Left cardiac atrium (tissue), 4 donors: ENCODE measurements at regions not wholly inside any gene's neighbourhood (a gene's known extent, or its start where the extent isn't known, plus 50 kb on each side); places are given as distances from the start of the nearest gene placed in this dataset.
"Not testable (repeated sequence)": the region's sequence is repeated elsewhere in the genome, so short reads cannot be mapped to it uniquely, and the experiment has no call there.

Experiments
- ATAC-seq, 2 donors: fragments of 200-7000 bp; cut with Tn5 transposase; one replicate each; pipeline ENCODE4 v1.9.1; 2020; ENCODE audit warnings: mild to moderate bottlenecking in 2 of 2, moderate library complexity in 2 of 2
- DNase-seq: peaks from one replicate; pipeline ENCODE4 v3.0.0-alpha.2; 2020
- intact Hi-C, 2 donors: fragments of 100-400 bp; cut with DNase I; formaldehyde crosslinking; loops; one replicate each; pipeline versions ENCODE4 v1.14.1 to v1.15.1; 2022 to 2023
- donor health status: DM: no; HTN: yes; CAD: no.
- donor health status: DM: no; HTN: yes; CAD: no; lungs with severe emphysema.
- donor health status: DM: yes; HTN: yes; CAD: no.
- donor health status: Dilated cardiomyopathy.

GRCh38 chr2:160582490-160583145, 89.0 kb upstream of the RBMS1 start:
- intact Hi-C loops, result no loop called here
- ATAC-seq (peak; percentile 35 to 58), DNase-seq (no peak)

DNA sequence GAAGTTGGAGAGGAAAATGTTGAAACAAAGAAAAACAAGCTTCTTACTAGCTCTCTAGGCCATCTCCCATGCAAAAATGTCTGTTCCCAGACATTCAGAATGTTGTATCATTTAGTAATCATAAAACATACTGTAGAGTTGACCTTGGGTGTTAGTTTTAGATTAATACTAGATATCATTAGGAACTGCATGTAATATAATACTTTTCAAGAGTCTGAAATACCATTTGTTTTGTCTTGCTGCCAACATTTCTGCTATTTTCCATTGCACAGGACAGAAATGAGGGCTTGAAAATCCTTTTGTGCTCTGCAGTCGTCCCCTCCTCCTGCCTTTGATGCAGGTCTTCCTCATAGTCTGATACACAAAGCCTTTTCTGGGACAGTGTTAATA, 89.5 kb upstream of the RBMS1 start:
- intact Hi-C loops, result no loop called here
- ATAC-seq (peak; percentile 27 to 54), DNase-seq (no peak)

DNA sequence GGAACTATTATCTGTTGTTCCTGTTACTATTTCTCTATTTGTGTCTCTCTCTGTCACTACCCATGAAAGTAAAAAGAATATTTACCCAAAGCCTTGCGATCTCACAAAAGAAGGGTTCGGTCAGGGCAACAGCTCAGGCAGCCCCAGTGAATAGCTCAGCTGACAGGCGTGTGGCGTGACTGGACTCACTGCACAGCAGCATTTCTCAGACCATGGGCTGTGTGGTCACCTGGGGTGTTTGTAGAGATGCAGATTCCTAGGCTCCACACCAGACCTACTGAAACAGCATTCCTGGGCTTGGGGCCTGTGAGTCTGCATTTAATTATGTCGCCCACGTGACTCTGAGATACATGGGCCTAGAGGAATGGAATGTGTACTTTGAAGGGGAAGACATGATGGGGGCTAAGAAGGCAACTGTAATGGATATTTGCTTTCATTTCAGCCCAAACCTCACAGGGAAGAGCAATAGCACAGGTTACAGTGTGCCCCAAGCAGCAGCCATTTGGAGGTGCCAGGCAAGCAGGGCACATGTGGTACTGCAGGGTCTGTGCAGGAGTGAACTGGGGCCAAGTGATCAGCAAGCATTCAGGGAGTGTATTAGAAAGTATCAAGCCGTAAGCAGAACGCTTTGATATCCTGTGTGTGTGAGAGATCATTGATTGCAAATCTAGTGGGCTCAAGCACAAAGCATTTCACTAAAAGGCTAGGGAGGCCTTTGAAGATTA, 90.4 kb upstream of the RBMS1 start:
- peak in 1 of 2 donors; percentile 26 for ATAC-seq
- DNase-seq, result no peak
- intact Hi-C loops, result no loop called here

GRCh38 chr2:160584972-160585494, 91.4 kb upstream of the RBMS1 start:
- ATAC-seq (peak; percentile 37 to 81), DNase-seq (no peak)
- intact Hi-C loops, result no loop called here

DNA sequence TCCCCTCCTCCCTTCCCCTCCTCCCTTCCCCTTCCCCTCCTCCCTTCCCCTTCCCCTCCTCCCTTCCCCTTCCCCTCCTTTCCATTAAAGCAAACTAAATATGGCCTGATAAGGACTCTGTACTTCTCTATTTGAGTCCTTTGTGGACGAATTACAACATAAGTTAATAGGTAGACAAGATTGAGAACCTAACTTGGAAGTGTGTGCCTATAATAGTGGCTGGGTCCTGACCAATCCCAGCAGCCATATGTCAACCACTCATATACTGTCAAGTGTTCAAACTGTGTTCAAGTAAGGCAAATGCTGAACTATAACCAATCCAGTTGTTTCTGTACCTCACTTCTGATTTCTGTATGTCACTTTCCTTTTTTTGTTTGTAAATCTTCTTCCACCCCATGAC, 97.1 kb upstream of the RBMS1 start:
- DNase-seq (no peak), ATAC-seq (no peak)
- intact Hi-C loops, result no loop called here

GRCh38 chr2:160592401-160592800, 98.8 kb upstream of the RBMS1 start:
- intact Hi-C loops, result no loop called here
- no peak for DNase-seq
- no peak for ATAC-seq

DNA sequence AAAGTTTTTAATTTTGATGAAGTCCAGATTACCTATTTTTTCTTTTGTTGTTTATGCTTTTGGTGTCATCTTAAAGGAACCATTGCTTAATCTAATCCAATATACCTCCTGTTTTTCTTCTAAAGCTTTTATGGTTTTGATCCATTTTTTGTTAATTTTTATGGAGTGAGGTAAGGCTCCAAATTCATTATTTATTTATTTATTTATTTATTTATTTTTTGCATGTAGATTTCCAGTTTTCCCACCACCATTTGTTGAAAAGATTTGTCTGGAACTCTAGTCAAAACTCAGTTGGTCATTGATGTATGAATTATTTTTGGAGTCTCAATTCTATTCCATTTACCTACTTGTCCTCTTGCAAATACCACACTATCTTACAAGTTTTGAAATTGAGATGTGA, 99.4 kb upstream of the RBMS1 start:
- no peak for DNase-seq
- intact Hi-C loops, result no loop called here
- ATAC-seq, result no peak

DNA sequence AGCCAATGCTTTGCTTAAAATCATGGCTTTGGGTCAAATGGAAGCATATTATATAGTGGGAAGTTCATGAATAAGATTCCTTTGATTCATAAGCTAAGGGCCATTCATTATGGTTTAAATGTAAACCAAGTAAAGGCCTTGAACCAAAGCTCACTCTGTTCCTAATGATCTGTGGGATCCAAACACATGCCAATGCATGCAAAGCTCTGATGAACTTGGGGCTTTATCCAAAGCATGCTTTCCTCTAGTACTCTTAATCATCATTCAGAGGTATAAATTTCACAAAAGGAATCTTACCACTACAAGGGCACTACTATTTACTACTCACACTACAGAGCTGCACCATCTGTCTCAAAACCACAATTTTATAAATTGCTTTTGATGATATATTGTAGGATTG, 102.8 kb upstream of the RBMS1 start:
- DNase-seq (no peak), ATAC-seq (no peak)
- intact Hi-C loops, result no loop called here

- intact Hi-C loops, ATAC-seq: not testable (repeated sequence)
Observed at GRCh38 chr2:160600437-160600836, 106.8 kb upstream of the RBMS1 start.

DNA sequence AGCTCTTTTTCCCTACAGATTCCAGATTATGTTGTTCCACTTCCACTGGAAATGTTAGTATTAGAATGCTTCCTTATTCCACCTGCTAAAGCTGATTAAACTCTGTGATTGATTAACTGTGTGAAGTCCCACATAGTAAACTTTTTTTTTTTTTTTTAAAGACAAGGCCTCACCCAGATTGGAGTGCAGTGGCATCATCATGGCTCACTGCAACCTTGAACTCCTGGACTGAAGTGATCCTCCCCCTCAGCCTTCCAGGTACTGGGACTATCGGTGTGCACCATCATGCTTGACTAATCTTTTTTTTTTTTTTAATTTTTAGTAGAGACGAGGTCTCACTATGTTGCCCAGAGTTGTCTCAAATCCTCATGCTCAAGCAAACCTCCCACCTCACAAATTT, 108.5 kb upstream of the RBMS1 start:
- DNase-seq (no peak), ATAC-seq (no peak)
- intact Hi-C loops, result no loop called here

More at GRCh38 chr2:160600437-160600836, 106.8 kb upstream of the RBMS1 start:
- DNase-seq, result not testable (repeated sequence)

GRCh38 chr2:160603771-160604510, 110.3 kb upstream of the RBMS1 start:
- intact Hi-C loops, result no loop called here
- DNase-seq (no peak), ATAC-seq (no peak)

- intact Hi-C loops, result no loop called here
- DNase-seq (no peak), ATAC-seq (no peak)
Observed at GRCh38 chr2:160606341-160606740, 112.7 kb upstream of the RBMS1 start.

GRCh38 chr2:160608599-160608998, 115.0 kb upstream of the RBMS1 start:
- intact Hi-C loops, result no loop called here
- no peak for ATAC-seq

GRCh38 chr2:160609346-160609745, 115.7 kb upstream of the RBMS1 start:
- ATAC-seq (peak in 1 of 2 donors; percentile 27), DNase-seq (no peak)
- intact Hi-C loops, result no loop called here

More at GRCh38 chr2:160608599-160608998, 115.0 kb upstream of the RBMS1 start:
- no peak for DNase-seq

DNA sequence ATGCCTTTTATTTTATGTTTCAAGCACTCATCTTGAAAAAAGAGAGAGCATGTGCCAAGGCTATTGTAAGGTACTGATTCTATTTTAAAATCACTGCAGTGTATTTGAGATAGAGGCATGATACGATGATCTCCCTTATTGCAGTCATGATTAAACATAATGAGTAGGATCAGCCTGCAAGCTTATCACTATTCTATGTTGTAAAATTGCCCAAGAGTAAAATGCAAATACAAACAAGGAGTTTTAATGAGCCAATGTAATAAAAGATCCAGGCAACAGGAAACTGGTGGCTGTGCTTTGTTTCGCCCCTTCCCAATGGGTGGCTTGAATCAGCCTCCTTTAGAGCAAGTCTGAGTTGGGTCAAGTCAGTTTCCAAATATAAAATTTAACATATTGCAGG, 116.4 kb upstream of the RBMS1 start:
- no peak for DNase-seq
- no peak for ATAC-seq
- intact Hi-C loops, result no loop called here

DNA sequence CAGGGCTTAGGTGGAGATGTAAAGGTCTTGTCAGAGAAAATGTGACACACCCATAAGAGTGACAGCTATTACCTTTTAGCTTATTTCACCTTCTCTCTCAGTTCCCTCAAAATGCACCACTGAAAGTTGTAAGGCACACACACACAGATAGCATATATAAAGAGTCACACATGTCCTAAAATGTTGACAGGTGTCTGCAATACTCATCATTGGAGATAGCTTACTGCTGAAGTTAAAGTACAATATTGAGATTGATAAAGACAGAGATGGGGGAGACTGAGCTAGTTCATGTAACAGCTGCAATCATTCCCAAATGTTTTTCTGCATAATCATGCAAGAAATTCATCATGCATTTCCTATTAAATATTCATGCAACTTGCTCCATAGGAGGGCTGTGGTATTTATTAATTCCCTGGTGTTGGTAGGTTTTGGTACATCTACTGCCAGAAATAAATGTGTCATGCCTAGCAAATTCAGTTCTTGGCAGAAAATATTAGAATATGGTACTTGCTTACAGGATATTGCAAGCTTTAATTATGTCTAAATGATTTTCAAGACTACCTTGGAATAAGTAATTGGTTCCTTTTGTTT, 118.8 kb upstream of the RBMS1 start:
- intact Hi-C loops, result no loop called here
- ATAC-seq, result no peak
- no peak for DNase-seq

DNA sequence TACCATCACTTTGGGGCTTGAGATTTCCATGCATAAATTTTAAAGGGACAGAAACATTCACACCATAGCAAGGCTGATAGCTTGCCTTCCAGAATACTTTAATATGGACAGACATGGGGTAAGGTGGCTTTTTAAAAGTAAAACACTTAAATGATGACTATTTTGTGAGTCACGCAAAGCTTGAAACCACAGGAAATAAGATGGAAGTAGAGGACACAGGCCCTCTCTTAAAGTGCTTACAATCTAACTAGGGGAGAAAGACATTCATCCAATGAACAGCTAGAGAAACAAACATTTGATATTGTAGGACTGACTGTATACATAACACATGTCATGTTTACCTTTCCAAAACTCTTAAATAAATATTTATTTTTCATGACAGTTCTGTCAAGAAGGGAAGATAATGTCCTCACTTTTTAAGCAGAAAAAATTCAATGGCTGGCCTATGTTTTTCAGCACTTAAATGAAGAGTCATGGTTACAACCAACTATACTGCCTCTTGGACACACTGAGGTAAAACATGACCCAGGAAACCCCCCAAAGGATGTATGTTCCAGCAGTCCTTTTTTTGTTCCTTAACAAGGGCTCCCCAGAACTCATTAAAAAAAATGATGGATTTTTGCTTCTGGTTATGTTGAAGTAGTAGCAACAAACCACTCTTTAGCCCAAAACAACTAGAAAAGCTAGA, 120.0 kb upstream of the RBMS1 start:
- no peak for ATAC-seq

GRCh38 chr2:160614391-160614790, 120.8 kb upstream of the RBMS1 start:
- intact Hi-C loops, result no loop called here

More for the DNA sequence above, 120.0 kb upstream of the RBMS1 start:
- intact Hi-C loops, result no loop called here
- no peak for DNase-seq

DNA sequence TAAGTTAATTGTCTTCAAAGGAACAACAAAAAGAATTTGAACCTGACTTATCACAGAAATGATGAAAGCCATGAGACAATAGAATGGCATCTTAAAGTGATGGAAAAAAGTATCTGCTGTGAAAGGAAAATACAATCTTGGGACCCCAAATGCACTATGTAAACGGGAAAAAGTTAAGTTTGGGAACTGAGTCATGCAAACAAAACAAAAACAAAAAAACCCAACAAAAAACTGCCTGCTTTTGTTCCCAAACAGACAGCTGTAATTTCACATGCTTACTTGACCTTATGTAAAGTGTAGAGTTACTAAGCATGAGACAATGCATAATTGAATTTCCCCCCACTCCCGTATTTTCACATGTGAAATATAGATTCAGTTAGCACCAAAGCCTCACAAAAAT, 122.1 kb upstream of the RBMS1 start:
- intact Hi-C loops, result no loop called here
- ATAC-seq (no peak), DNase-seq (no peak)

More at GRCh38 chr2:160614391-160614790, 120.8 kb upstream of the RBMS1 start:
- DNase-seq (no peak), ATAC-seq (no peak)
